K562 (cell line): ENCODE measurements at regions not wholly inside any gene's neighbourhood (a gene's known extent, or its start where the extent isn't known, plus 50 kb on each side); places are given as distances from the start of the nearest gene placed in this dataset.
A peak's percentile ranks its signal among the peaks of the same experiment; 100 is the strongest.

Experiments used
- ATAC-seq: fragments of 200-7000 bp; cut with Tn5 transposase; 3 replicates; pipeline ENCODE4 v1.9.1; 2020; ENCODE audit warnings: moderate library complexity
- BruUV-seq: library from RNA; stranded (reverse); fragments of 400-500 nt; replicated peaks from 2 replicates; lab custom pipeline; 2021; lab: Mats Ljungman, UMichigan
- CTCF ChIA-PET: fragments of 300-600 bp; formaldehyde crosslinking; extraction: SDS; loops from one replicate; lab custom pipeline; 2021; ENCODE audit warnings: low intra/inter-chr PET ratio; lab: Yijun Ruan, JAX
- POLR2A ChIA-PET: fragments of 300-600, 350-650 bp; sonication (Branson Sonifier 250); formaldehyde crosslinking; extraction: SDS; loops from one replicate; lab custom pipeline; 2021; ENCODE audit warnings: antibody characterized with exemption, inconsistent platforms; lab: Yijun Ruan, JAX
- DNase-seq, 4 experiments: peaks; one replicate each; pipeline versions ENCODE4 v3.0.0 to v3.0.0-alpha.2; 2011 to 2018; ENCODE audit warnings: low spot score in 3 of 4, mixed read lengths in 3 of 4; ENCODE audit errors: extremely low read depth in 1 of 4
- FAIRE-seq: peaks from 2 replicates; lab custom pipeline; 2011; peaks lifted over from hg19 to GRCh38; lab: Jason Lieb, UNC
- H2AFZ ChIP-seq: 2 replicates; pipeline ENCODE4 v1.6.0; 2011; ENCODE audit warnings: low read depth, low read length, control low read depth, inconsistent platforms
- H3K27ac ChIP-seq: fragments of 200-600 bp; 3 replicates; pipeline ENCODE4 v1.8.0; 2011; ENCODE audit warnings: low read depth, mild to moderate bottlenecking, control low read depth, inconsistent platforms, low read length, moderate library complexity, mixed read lengths; ENCODE audit errors: extremely low read depth
- H3K27me3 ChIP-seq, 2 experiments: fragments of 300-600 bp in 1 of 2; 2 replicates in 1 of 2; 3 replicates in 1 of 2; pipeline versions ENCODE4 v1.6.0 to v1.8.0; 2011; ENCODE audit warnings: inconsistent platforms in 2 of 2, low read length in 2 of 2, mild to moderate bottlenecking in 1 of 2, mixed read lengths in 1 of 2, moderate library complexity in 1 of 2; ENCODE audit not compliant: control insufficient read depth in 2 of 2, insufficient read depth in 2 of 2
- H3K36me3 ChIP-seq: fragments of 300-600 bp; 3 replicates; pipeline ENCODE4 v1.8.0; 2011; ENCODE audit warnings: mild to moderate bottlenecking, low read length, inconsistent platforms; ENCODE audit not compliant: control insufficient read depth, insufficient read depth
- H3K4me1 ChIP-seq, 2 experiments: fragments of 200-600 bp in 1 of 2; replicated peaks in 1 of 2; 2 replicates in 1 of 2; 3 replicates in 1 of 2; pipeline versions ENCODE4 v1.5.1 to v1.8.0; 2011; ENCODE audit warnings: inconsistent platforms in 2 of 2, low read length in 2 of 2, mild to moderate bottlenecking in 1 of 2, mixed read lengths in 1 of 2, moderate library complexity in 1 of 2; ENCODE audit not compliant: control insufficient read depth in 2 of 2, insufficient read depth in 2 of 2
- H3K4me2 ChIP-seq: 2 replicates; pipeline ENCODE4 v1.6.1; 2011; ENCODE audit warnings: low read length, control low read depth, inconsistent platforms, mixed read lengths; ENCODE audit not compliant: insufficient read depth
- H3K4me3 ChIP-seq: fragments of 200-600 bp; sonication (generic), shearing (Covaris generic); 2 replicates; pipeline ENCODE4 v1.5.1; 2016; ENCODE audit warnings: control low read depth, inconsistent platforms
- H3K79me2 ChIP-seq: fragments of 200-600 bp; 3 replicates; pipeline ENCODE4 v1.8.0; 2011; ENCODE audit warnings: low read length, inconsistent platforms; ENCODE audit not compliant: control insufficient read depth, insufficient read depth
- H3K9ac ChIP-seq, 2 experiments: 2 replicates each; pipeline versions ENCODE4 v1.6.0 to v1.6.1; 2011; ENCODE audit warnings: low read depth in 2 of 2, low read length in 2 of 2, control low read depth in 1 of 2, inconsistent platforms in 1 of 2, mild to moderate bottlenecking in 1 of 2, mixed read lengths in 1 of 2; ENCODE audit not compliant: insufficient read depth in 1 of 2
- H3K9me1 ChIP-seq: one replicate; pipeline ENCODE4 v1.6.0; 2011; ENCODE audit warnings: inconsistent platforms, mild to moderate bottlenecking, low read length, moderate library complexity; ENCODE audit not compliant: control insufficient read depth, insufficient read depth
- H3K9me3 ChIP-seq: replicated peaks from 2 replicates; pipeline ENCODE4 v1.5.1; 2011; ENCODE audit warnings: low read depth, low read length, inconsistent platforms; ENCODE audit not compliant: control insufficient read depth, insufficient read depth
- H4K20me1 ChIP-seq: replicated peaks from 2 replicates; pipeline ENCODE4 v1.6.1; 2011; ENCODE audit warnings: low read length, inconsistent platforms, mixed read lengths; ENCODE audit not compliant: control insufficient read depth, insufficient read depth
- ARID2 ChIP-seq: fragments of 450-650 bp; IDR thresholded peaks from 2 replicates; pipeline ENCODE4 v1.6.1; 2017; ENCODE audit warnings: antibody characterized with exemption, mild to moderate bottlenecking
- ARNT ChIP-seq, 2 experiments: fragments of 450-650 bp; IDR thresholded peaks; 2 replicates each; pipeline ENCODE4 v1.6.1; 2016; ENCODE audit warnings: mild to moderate bottlenecking in 1 of 2
- ASH1L ChIP-seq: fragments of 450-650 bp; IDR thresholded peaks from 2 replicates; pipeline ENCODE4 v1.6.1; 2018; ENCODE audit warnings: borderline replicate concordance, mild to moderate bottlenecking, low read depth; ENCODE audit not compliant: partially characterized antibody
- CBX5 ChIP-seq: IDR thresholded peaks from 2 replicates; pipeline ENCODE4 v1.6.1; 2014; ENCODE audit warnings: low read depth, borderline replicate concordance
- DMBX1 ChIP-seq: fragments of 250-450 bp; sonication (Bioruptor Pico); IDR thresholded peaks from 2 replicates; pipeline ENCODE4 v1.8.0; 2022; ENCODE audit warnings: inconsistent platforms, mild to moderate bottlenecking, moderate library complexity, borderline replicate concordance
- HDAC3 ChIP-seq: fragments of 450-650 bp; IDR thresholded peaks from 2 replicates; pipeline ENCODE4 v1.6.1; 2018; ENCODE audit warnings: borderline replicate concordance, mild to moderate bottlenecking, moderate library complexity; ENCODE audit not compliant: partially characterized antibody
- KLF6 ChIP-seq: fragments of 250-450 bp; sonication (Bioruptor Pico); IDR thresholded peaks from 2 replicates; pipeline ENCODE4 v1.4.0; 2020; ENCODE audit warnings: mild to moderate bottlenecking, moderate library complexity, borderline replicate concordance
- LARP7 ChIP-seq: fragments of 450-650 bp; IDR thresholded peaks from 2 replicates; pipeline ENCODE4 v1.6.1; 2016
- MAFK ChIP-seq: IDR thresholded peaks from 2 replicates; pipeline ENCODE4 v1.6.1; 2011; ENCODE audit warnings: low read length, improper control_type of control experiment
- RFX5 ChIP-seq: IDR thresholded peaks from 2 replicates; pipeline ENCODE4 v1.6.1; 2011; ENCODE audit warnings: low read depth, mild to moderate bottlenecking, improper control_type of control experiment, low read length
- SMARCB1 ChIP-seq: IDR thresholded peaks from 2 replicates; pipeline ENCODE4 v1.6.1; 2011; ENCODE audit warnings: improper control_type of control experiment, low read depth; ENCODE audit not compliant: insufficient read length
- WGBS: fragments of 100-300 bp; shearing (Covaris generic); methylation state at CpG from one replicate; pipeline ENCODE4 v1.1.6; 2016; ENCODE audit warnings: low coverage, mixed read lengths; ENCODE audit not compliant: insufficient coverage; ENCODE audit errors: missing lambda C conversion rate; 5-methylcytosine and 5-hydroxymethylcytosine counted together
- in situ Hi-C: fragments of 300-500 bp; cut with MboI; formaldehyde crosslinking; loops from 4 replicates; pipeline ENCODE4 v1.15.0; 2018; ENCODE audit warnings: inconsistent platforms, mixed read lengths
- intact Hi-C: fragments of 100-400 bp; cut with micrococcal nuclease; formaldehyde crosslinking; loops from 2 replicates; pipeline ENCODE4 v1.14.2; 2022
- TF ChIP-seq, protein P1 (sequence below): IDR thresholded peaks from 3 replicates; pipeline ENCODE4 v1.6.1; 2011; ENCODE audit warnings: borderline replicate concordance, mild to moderate bottlenecking; ENCODE audit not compliant: insufficient read length, insufficient read depth
- TF ChIP-seq, protein P2 (sequence below): fragments of 250-450 bp; sonication (Bioruptor Pico); IDR thresholded peaks from 2 replicates; pipeline ENCODE4 v1.5.0; 2021; ENCODE audit warnings: mild to moderate bottlenecking, moderate library complexity
- TF ChIP-seq, protein P3 (sequence below): fragments of 250-450 bp; sonication (Bioruptor Pico); IDR thresholded peaks from 2 replicates; pipeline ENCODE4 v1.9.0; 2021; ENCODE audit warnings: mild to moderate bottlenecking, inconsistent platforms
- TF ChIP-seq, protein P4 (sequence below), 2 experiments: fragments of 250-450 bp in 1 of 2; fragments of 450-650 bp in 1 of 2; sonication (Bioruptor Pico) in 1 of 2; IDR thresholded peaks; 2 replicates each; pipeline versions ENCODE4 v1.6.1 to v1.8.0; 2016 to 2021; ENCODE audit warnings: mild to moderate bottlenecking in 2 of 2, moderate library complexity in 2 of 2, missing compliant biosample characterization in 1 of 2, missing genetic modification characterization in 1 of 2

- H3K79me2 ChIP-seq: no peaks in the 10 kb centered on the region
- CTCF ChIA-PET: no interaction called here
- intact Hi-C loops (loop anchor here (5.0 kb wide), 1 partner anchor 47 kb away; no protein-coding TSS in a partner anchor), in situ Hi-C loops (no loop called here)
- DNase-seq (peak in 2 of 4 experiments; percentile 54 to 66), FAIRE-seq (peak; percentile 23), ATAC-seq (peak; percentile 78)
- BruUV-seq: no TSS peak
- no peaks in the 10 kb centered on the region for H3K27me3 ChIP-seq
- H3K9me1 ChIP-seq: no peaks in the 10 kb centered on the region
- H3K9me3 ChIP-seq: no peaks in the 10 kb centered on the region
- peak overlapping the region; percentile 76 for H3K27ac ChIP-seq
- no peak overlapping the region for H3K4me3 ChIP-seq
- peak overlapping the region in 1 of 2 experiments; percentile 49; a peak in 2 of 4 replicates for H3K9ac ChIP-seq
- no peaks in the 10 kb centered on the region for H4K20me1 ChIP-seq
- WGBS: 4% methylated on average over 4 of the region's 4 CpGs
- H2AFZ ChIP-seq: peak overlapping the region; percentile 88
- peak overlapping the region; percentile 39 for H3K4me2 ChIP-seq
- POLR2A ChIA-PET: interaction anchor here (0.6 to 2.7 kb wide), 10 partner anchors 10 to 417 kb away, joined by 3 to 15 read pairs (median 4); partner anchors contain the start of gene STMP1
- peaks cover 14 to 33% of the 10 kb centered on the region in 2 experiments for H3K4me1 ChIP-seq
- no peaks in the 10 kb centered on the region; the same call in 2 of the 3 replicates for H3K36me3 ChIP-seq
- no peak for TF ChIP-seq DMBX1 (CRISPR knock-in tag)
- no peak for TF ChIP-seq ARID2
- no peak for TF ChIP-seq SMARCB1
- TF ChIP-seq HDAC3: no peak
- TF ChIP-seq, protein P1, sequence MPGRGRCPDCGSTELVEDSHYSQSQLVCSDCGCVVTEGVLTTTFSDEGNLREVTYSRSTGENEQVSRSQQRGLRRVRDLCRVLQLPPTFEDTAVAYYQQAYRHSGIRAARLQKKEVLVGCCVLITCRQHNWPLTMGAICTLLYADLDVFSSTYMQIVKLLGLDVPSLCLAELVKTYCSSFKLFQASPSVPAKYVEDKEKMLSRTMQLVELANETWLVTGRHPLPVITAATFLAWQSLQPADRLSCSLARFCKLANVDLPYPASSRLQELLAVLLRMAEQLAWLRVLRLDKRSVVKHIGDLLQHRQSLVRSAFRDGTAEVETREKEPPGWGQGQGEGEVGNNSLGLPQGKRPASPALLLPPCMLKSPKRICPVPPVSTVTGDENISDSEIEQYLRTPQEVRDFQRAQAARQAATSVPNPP: no peak
- TF ChIP-seq CBX5: no peak
- TF ChIP-seq, protein P2, sequence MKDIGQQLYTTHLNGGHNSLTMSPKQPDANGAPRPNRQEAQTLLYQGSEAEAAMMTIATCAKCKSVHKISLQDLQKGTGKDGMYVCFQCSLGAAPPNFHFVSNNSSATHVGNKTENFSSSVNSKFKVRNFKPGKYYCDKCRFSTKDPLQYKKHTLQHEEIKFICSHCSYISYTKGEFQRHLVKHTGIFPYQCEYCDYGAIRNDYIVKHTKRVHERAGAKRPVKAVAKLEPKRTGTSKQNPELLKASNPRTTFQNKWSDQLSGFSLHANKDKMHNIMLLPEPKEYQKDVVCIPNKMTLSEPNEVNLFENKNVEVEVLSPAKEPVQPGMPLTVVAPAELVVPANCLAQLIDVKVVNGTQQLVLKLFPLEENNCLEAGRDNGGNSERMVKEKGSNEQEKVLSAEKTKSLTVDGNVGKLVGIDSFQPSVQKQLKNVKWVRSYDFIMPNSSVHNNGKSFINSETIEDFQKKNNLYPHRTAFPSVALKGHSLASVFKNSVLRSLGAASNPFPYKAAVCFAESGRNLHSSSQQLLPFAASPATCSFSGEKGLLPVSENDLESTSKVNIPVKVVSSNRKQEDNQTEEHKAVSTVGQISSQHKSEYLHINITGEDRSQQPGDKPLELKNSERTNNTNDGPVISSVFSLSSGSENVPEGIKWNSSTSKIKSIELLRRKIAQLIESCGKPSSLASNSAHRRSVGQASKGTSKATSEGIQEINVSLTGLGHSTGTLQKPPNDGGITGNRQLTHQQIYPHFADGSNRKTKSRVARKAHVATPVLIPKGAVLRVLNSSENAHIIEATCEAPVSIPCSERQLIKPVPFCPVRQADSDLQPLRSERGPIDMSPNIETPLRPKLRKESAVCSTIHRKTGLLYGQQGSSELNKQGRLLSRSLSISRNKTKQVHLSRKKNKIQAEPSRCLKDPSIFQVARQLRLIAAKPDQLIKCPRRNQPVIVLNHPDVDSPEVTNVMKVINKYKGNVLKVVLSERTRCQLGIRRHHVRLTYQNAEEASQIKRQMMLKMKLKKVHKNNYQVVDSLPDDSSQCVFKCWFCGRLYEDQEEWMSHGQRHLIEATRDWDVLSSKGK: no peak
- TF ChIP-seq RFX5: no peak
- no peak for TF ChIP-seq MAFK
- TF ChIP-seq LARP7: peak; percentile 65; the same call in 1 of the 2 replicates
- no peak for TF ChIP-seq KLF6 (CRISPR knock-in tag)
- TF ChIP-seq ARNT (IDR thresholded peaks at IDR 0.05): no peak; a peak in 1 of 4 replicates
- TF ChIP-seq, protein P3, sequence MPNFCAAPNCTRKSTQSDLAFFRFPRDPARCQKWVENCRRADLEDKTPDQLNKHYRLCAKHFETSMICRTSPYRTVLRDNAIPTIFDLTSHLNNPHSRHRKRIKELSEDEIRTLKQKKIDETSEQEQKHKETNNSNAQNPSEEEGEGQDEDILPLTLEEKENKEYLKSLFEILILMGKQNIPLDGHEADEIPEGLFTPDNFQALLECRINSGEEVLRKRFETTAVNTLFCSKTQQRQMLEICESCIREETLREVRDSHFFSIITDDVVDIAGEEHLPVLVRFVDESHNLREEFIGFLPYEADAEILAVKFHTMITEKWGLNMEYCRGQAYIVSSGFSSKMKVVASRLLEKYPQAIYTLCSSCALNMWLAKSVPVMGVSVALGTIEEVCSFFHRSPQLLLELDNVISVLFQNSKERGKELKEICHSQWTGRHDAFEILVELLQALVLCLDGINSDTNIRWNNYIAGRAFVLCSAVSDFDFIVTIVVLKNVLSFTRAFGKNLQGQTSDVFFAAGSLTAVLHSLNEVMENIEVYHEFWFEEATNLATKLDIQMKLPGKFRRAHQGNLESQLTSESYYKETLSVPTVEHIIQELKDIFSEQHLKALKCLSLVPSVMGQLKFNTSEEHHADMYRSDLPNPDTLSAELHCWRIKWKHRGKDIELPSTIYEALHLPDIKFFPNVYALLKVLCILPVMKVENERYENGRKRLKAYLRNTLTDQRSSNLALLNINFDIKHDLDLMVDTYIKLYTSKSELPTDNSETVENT: no peak
- no peak for TF ChIP-seq ASH1L
- TF ChIP-seq, protein P4, sequence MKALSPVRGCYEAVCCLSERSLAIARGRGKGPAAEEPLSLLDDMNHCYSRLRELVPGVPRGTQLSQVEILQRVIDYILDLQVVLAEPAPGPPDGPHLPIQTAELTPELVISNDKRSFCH (CRISPR knock-in tag; IDR thresholded peaks at IDR 0.05): no peak
- TF ChIP-seq, protein P4 (tag; IDR thresholded peaks at IDR 0.05): no peak
Observed at GRCh38 chr7:136079478-136079892, 102.3 kb upstream of the MTPN start.
